Fibroblast of peridontal ligament (primary cell): ENCODE measurements at regions not wholly inside any gene's neighbourhood (a gene's known extent, or its start where the extent isn't known, plus 50 kb on each side); places are given as distances from the start of the nearest gene placed in this dataset.

Source experiments
- DNase-seq: peaks from one replicate; pipeline ENCODE4 v3.0.0-alpha.2; 2010; ENCODE audit errors: extremely low read depth

DNA sequence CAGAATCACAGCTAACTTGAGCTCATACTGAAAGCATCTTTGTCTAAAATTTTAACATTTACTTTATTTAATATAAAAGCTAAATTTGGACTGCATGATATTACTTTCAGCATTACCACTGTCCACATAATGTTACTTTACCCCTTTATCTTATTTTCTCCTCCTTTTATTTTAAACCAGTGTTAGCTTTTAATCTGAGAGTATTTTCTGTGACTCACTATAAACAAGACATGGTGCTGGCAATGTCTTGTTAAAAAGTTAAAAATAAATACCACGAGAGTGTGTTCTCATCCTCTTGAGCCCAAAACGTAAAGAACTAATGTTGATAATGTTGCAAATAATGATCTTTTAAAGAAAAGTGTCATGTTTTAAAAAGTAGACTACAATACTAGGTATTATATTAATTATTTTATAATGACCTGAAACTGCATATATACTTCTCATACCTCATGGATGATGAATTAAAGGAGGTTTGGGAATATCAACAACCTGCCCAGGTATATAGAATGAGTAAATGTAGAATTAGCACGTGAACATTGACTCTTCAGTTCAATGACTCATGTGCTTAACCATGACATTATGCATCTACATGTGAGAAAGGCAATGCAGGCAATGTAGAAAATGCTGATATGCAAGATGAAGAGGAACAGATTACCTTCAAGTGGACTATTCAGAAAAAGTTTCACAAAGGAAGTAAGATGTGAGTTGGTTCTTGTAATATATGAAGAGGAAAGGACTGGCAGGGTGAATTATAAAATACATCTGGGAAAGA is 454.1 kb upstream of the ADGRL3 start:
- DNase-seq: no peak

DNA sequence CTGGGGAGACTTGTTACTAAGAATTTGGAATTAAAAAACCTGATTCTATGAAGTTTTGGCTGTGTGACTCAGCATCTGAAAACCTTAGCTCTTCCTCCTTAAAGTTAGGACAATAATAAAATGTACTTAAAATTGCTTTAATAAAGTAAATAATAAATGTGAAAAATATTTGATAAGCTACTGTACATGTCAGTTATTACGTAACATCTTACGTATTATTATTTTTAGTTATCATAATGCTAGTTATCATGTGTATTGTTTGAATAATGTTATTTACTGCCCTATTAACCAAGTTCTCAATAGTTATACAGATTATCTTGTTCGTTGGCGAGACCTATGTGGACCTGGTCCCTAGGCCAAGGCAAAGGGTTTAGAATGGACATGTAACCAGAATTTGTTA is 449.2 kb upstream of the ADGRL3 start:
- DNase-seq: no peak

DNA sequence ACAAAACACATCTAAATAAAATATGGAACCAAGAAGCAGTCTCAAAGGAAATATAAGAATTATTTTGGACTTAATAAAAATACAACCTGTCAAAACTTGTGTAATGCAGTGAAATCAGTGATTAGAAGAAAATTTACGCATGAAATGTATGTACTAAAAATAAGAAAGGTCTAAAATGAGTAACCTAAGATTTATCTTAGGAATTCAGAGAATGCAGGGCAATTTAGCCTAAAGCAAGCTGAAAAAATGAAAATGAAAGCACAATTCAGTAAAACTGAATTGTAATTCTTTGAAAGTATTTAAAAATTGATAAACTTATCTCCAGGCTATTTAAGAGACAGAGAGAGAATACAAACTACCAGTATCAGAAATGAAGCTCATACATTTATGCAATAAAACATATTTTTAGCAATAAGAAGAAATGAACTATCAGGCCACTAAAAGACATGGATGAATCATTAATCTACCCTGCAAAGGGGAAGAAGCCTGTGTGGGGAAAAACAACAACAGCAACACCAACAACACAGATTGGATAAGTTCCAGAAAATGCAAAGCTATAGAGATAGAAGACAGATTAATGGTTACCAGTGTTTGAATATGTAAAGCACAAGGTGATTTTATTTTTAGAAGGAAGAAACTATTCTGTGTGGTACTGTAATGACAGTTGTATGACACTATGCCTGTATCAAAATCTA is 442.0 kb upstream of the ADGRL3 start:
- DNase-seq: peak; percentile 25

DNA sequence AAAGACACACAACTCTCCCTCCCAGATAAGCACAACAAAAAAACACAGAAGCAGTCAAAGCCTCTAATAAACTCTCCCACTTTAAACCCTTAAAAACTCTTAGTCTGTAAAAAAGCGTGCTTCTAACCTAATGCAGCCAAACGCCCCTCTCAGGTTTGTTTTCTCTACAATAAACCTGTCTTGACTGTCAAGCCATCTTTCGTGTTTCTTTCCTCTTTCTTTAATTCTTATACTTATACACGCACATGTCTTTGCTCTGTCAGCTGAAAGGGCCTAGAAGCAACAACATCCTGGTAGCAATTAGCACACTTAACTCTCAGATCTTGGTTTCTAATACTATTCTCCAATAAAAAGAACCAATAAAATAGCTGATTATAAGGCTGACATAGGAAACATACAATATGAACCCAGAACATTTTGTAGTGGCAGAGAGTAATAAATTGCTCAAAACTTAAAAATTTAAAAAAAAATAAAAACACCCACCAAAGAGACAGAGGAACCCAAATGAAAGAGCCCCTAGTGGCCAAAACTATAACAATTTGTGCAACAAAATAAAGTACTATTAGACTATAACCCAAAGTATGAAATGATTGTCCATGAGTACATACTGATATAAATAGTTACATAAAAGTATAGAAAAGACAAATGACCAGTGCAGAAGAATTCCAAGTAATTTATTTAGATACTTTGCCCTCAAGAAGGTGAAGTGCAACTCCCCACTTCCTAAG is 440.4 kb upstream of the ADGRL3 start:
- no peak for DNase-seq

DNA sequence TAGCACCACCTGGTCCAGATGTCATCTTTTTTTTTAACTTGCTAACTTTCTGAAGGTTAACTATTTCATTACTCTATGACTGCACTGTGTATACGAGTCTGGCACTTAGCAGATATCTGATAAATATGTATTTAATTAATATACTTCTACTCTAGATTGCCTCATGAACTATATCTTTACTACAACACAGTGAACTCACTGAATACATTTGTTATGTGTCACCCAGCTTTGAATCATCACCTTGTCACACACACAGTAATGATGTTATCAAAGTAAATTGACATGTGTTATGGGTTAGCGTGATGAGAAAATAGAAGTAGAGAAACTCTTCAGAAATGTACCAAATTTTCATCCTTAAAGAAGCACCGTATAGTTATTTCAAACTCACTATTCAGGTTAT is 419.3 kb upstream of the ADGRL3 start:
- peak; percentile 23 for DNase-seq

GRCh38 chr4:60790608-60791007 is 409.5 kb upstream of the ADGRL3 start:
- no peak for DNase-seq

DNA sequence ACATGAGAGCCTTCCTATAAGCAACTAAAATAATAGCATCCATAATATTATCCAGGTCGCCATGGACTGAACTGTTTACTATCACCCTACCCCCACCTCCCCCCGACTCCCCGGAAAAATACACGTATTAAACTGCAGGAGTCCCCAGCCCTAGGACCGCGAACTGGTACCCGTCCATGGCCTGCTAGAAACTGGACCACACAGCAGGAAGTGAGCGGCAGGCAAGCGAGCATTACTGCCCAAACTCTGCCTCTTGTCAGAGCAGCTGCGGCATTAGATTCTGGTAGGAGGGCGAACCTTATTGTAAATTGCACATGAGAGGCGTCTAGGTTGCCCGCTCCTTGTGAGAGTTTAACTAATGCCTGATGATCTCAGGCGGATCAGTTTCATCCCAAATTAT is 405.8 kb upstream of the ADGRL3 start:
- DNase-seq: no peak

- DNase-seq: no peak
Measured at GRCh38 chr4:60799214-60799613, 400.9 kb upstream of the ADGRL3 start.

GRCh38 chr4:60800701-60801100 is 399.4 kb upstream of the ADGRL3 start:
- DNase-seq: no peak

DNA sequence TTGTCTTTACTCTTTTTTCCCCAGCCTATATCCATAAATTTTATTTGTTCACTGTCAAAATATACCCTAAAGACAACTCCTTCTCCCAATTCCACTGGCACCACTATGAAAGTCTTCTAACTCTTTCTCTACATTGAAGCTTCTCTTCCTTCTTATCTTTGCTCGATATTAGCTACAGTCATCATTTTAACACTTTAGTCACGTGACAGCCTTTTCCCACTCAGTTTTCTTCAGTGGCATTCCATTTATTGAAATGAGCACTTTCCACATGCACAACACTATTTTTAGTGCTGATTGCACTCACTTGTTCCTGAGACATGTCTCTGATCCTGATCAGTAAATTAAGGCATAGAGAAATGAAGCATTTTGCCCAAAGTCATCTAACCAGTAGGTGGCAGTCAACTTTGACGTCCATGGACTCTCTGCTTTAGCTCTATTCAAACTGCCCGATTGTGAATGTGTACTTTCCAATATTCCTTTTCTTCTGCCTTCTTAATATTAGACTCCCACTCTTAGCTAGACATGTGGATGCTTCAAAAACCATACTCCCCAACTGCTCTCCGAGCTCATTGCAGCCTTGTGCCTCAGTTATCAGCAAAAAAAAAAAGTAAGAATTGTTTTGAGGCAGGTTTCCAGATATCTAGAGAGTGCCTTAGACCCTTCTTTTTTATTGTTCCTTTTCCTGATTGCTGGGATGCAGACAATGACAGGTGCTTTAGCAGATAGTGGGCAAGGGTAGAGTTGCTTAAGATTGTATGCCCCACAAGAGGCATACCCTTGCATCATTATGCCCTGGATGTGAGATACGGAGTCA is 394.4 kb upstream of the ADGRL3 start:
- peak; percentile 15 for DNase-seq

- DNase-seq: no peak
Measured at GRCh38 chr4:60808726-60809485, 391.2 kb upstream of the ADGRL3 start.

DNA sequence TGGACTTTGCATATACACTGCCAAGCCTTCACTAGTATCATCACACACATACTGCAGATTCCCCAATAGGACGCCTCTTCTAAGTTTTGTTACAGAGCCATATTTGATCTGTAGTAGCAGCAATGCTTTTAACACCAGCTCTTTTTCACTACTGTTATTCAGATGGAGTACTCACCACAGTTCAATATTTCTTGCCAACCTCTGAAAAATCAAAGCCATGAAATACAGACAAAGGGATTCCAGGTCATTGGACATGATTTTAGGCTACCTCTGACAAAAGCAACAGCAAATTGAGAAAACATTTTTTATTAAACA is 390.7 kb upstream of the ADGRL3 start:
- no peak for DNase-seq

- peak; percentile 1 for DNase-seq
Measured at GRCh38 chr4:60812811-60813210, 387.3 kb upstream of the ADGRL3 start.

DNA sequence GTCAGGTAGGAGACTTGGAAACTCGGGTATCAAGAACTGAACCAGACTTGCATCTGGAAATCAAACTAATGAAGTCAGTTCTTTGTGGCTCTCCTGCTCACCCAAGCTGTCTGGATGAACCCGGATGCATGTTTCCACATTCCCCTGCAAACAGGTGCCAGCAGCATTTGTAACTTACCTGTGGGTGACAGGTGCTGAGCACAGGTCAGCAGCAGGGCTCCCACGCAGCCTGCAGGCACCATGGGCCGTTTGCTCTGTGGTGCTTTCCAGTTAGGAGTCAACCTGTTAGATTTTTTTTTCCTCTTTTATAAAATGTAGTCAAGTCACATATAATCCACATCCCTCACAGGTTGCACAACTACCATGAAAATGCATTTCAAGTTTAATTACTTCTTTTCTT is 385.6 kb upstream of the ADGRL3 start:
- no peak for DNase-seq

DNA sequence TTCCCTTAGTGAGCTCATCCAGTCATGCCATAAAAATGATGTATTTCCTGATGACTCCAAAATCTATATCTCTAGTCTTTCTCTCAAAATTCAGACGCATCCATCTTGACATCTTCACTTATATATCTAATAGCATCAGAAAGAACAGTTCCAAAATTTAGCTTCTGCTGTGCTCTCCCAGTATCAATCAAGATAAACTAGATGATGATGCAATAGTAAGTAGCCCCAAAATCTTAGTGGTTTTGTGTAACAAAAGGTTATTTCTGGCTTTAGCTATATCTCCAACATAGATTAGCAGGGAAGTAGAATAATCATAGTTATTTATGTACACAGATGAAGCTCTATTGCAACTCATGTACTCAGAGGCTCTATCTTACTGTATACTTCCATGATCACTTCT is 382.5 kb upstream of the ADGRL3 start:
- DNase-seq: no peak

- no peak for DNase-seq
Measured at GRCh38 chr4:60822986-60823385, 377.1 kb upstream of the ADGRL3 start.

GRCh38 chr4:60840020-60840419 is 360.1 kb upstream of the ADGRL3 start:
- DNase-seq: no peak

- no peak for DNase-seq
Measured at GRCh38 chr4:60846678-60847077, 353.4 kb upstream of the ADGRL3 start.

GRCh38 chr4:60847614-60848013 is 352.5 kb upstream of the ADGRL3 start:
- no peak for DNase-seq

DNA sequence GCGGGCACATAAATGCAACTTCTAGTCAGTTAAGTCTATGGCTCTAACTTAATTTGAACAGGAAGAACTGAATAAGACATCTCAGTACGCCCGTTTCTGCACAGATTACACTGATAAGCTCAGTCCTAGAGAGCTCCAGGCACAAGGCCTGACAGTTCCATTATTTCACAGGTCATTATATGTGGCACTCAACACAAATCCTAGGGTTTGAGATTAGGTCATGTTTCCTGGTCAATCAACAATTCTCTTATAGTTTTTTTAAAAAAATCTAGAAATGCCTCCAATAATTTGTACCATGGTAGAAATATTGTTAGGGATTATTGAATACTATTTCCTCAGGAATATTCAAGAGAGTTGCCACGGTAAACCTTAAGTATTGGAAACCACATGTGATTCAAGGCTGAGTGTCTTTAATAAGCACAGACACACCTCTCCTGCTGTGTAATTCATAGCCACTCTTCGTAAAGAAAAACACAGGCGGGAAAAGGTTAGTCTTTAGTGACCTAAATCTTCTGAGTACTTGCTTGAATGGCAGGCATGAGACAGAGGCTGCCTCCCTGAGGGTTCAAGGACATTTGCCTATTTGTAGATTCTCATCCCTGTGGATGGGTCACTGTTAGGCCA is 342.9 kb upstream of the ADGRL3 start:
- DNase-seq: no peak

- no peak for DNase-seq
Measured at GRCh38 chr4:60863442-60863841, 336.7 kb upstream of the ADGRL3 start.
